Loucy (cell line): ENCODE measurements at regions not wholly inside any gene's neighbourhood (a gene's known extent, or its start where the extent isn't known, plus 50 kb on each side); places are given as distances from the start of the nearest gene placed in this dataset.

Experiments
- EZH2phosphoT487 ChIP-seq: fragments of 200-600 bp; IDR thresholded peaks from 2 replicates; pipeline ENCODE4 v1.6.1; 2018; ENCODE audit warnings: antibody characterized with exemption, mild to moderate bottlenecking, moderate library complexity, borderline replicate concordance
- TF ChIP-seq, protein P1 (sequence below): fragments of 200-600 bp; sonication (generic); conservative IDR thresholded peaks from 2 replicates; pipeline ENCODE4 v1.5.1; 2014; ENCODE audit warnings: mild to moderate bottlenecking, antibody characterized with exemption, low read length

DNA sequence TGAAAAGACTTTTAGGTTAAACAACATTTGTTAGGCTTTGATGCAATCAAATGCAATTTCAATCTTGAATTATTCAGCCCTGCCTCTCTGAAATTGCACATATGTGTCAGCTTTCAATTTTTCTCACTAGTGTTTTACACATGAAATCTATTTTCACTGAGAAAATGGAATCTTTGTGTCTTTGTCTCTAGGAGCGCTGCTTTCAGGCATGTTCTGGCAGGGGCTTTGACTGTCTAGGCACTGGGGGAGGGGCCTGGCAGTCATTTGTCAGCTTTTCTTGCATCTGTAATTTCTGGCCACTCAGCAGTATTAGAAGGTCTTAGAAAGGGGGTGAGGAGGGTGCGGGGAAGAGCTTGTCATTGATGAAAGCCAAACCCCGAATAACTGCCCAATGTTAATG, 264.4 kb downstream of the PTPRC start:
- TF ChIP-seq, protein P1, sequence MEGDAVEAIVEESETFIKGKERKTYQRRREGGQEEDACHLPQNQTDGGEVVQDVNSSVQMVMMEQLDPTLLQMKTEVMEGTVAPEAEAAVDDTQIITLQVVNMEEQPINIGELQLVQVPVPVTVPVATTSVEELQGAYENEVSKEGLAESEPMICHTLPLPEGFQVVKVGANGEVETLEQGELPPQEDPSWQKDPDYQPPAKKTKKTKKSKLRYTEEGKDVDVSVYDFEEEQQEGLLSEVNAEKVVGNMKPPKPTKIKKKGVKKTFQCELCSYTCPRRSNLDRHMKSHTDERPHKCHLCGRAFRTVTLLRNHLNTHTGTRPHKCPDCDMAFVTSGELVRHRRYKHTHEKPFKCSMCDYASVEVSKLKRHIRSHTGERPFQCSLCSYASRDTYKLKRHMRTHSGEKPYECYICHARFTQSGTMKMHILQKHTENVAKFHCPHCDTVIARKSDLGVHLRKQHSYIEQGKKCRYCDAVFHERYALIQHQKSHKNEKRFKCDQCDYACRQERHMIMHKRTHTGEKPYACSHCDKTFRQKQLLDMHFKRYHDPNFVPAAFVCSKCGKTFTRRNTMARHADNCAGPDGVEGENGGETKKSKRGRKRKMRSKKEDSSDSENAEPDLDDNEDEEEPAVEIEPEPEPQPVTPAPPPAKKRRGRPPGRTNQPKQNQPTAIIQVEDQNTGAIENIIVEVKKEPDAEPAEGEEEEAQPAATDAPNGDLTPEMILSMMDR, result no peak
- no peak for TF ChIP-seq EZH2phosphoT487
